Heart left ventricle (tissue), 13 donors: ENCODE measurements at regions not wholly inside any gene's neighbourhood (a gene's known extent, or its start where the extent isn't known, plus 50 kb on each side); places are given as distances from the start of the nearest gene placed in this dataset.

Experiments
- CTCF ChIP-seq, 12 donors: fragments of 200-600 bp; sonication (generic) in 4 of 12; IDR thresholded peaks; one replicate each; pipeline versions ENCODE4 v1.5.0 to v1.8.0; 2018 to 2022; ENCODE audit warnings: antibody characterized with exemption in 12 of 12, mild to moderate bottlenecking in 5 of 12
- POLR2A ChIP-seq, 2 donors: fragments of 450-650 bp; IDR thresholded peaks; one replicate each; pipeline ENCODE4 v1.6.1; 2017; ENCODE audit warnings: antibody characterized with exemption in 2 of 2, mild to moderate bottlenecking in 2 of 2, moderate library complexity in 2 of 2
- donor health status: ischemic (EF 13 %, LVEDD 7.1; RV severe dilation, severe dysfunction).
- donor health status: DM: no; HTN: yes; CAD: no.
- donor health status: DM: no; HTN: no; CAD: no.
- donor health status: ischemic (EF 25% LVEDD 6.9; RV normal size, moderate dysfunction).
- donor health status: ischemic (EF 25% LVEDD 5.7; RV mildly dilated, moderate dysfunction).
- donor health status: ischemic (EF 35%, LVEDD 5.7; RV mildly dilated, moderate dysfunction).
- donor health status: nonischemic (EF 11% LVEDD 7.7; RV severe dilation, severe dysfunction).
- donor health status: DM: yes; HTN: yes; CAD: no.
- donor health status: PGD.
- donor health status: ischemic (EF 29% LVEDD 5.4; RV normal size, mild dysfunction).
- donor health status: nonischemic (EF 23%, LVEDD 6.1; RV moderate dilation, normal function).

GRCh38 chr4:136841526-136841925 is 690.8 kb downstream of the PCDH18 start:
- TF ChIP-seq CTCF (IDR thresholded peaks at IDR 0.05) (no peak), POLR2A (IDR thresholded peaks at IDR 0.05) (no peak)
